C4-2B (cell line): ENCODE measurements at regions not wholly inside any gene's neighbourhood (a gene's known extent, or its start where the extent isn't known, plus 50 kb on each side); places are given as distances from the start of the nearest gene placed in this dataset.
A peak's percentile ranks its signal among the peaks of the same experiment; 100 is the strongest.

Source experiments
- H3K27ac ChIP-seq: fragments of 450-650 bp; 2 replicates; pipeline ENCODE4 v1.5.1; 2017
- ZFX ChIP-seq: fragments of 450-650 bp; IDR thresholded peaks from 2 replicates; pipeline ENCODE4 v1.6.1; 2017
- TF ChIP-seq, protein P1 (sequence below): fragments of 450-650 bp; conservative IDR thresholded peaks from 2 replicates; pipeline ENCODE4 v1.5.1; 2017; ENCODE audit warnings: mild to moderate bottlenecking

DNA sequence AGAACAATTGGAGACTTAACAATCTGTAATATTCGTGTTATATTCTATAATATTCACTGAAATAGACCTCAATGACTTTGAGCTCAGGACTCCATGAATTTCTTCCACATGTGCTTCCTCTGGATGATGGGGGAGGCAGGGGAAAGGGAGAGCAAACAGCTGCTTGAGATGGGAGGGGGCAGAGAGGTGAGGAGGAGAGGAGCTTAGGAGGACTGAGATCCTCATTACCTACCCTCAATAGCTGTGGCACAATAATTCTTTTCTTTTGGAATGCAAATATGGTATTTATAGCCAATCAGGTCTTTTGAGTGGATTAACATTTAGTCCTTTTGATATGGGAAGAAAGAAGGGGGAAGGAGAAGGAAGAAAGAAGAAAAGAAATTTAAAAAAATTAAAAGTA is 64.1 kb upstream of the ZNF217 start:
- H3K27ac ChIP-seq = no peak overlapping the region
- no peak for TF ChIP-seq ZFX

DNA sequence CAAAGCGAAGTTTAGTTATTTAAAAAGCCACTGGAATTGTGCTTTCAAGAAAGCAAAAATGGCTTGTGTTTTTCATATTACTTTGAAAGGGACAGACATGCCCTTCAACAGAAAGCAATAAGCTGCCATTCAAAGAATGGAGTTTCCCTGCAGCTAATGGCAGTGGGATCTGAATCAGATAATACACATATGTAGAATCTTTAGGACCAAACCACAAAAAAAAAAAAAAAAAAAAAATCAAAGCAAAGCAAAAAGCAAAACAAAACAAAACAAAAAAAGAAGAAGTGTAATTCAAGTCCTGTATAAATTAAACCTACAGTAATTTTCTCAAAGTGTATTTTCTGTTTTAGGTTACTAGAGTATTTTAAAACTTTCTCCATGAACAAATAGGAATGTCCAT is 63.6 kb upstream of the ZNF217 start:
- no peak for TF ChIP-seq ZFX
- TF ChIP-seq, protein P1, sequence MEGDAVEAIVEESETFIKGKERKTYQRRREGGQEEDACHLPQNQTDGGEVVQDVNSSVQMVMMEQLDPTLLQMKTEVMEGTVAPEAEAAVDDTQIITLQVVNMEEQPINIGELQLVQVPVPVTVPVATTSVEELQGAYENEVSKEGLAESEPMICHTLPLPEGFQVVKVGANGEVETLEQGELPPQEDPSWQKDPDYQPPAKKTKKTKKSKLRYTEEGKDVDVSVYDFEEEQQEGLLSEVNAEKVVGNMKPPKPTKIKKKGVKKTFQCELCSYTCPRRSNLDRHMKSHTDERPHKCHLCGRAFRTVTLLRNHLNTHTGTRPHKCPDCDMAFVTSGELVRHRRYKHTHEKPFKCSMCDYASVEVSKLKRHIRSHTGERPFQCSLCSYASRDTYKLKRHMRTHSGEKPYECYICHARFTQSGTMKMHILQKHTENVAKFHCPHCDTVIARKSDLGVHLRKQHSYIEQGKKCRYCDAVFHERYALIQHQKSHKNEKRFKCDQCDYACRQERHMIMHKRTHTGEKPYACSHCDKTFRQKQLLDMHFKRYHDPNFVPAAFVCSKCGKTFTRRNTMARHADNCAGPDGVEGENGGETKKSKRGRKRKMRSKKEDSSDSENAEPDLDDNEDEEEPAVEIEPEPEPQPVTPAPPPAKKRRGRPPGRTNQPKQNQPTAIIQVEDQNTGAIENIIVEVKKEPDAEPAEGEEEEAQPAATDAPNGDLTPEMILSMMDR = no peak
- H3K27ac ChIP-seq = no peak overlapping the region

DNA sequence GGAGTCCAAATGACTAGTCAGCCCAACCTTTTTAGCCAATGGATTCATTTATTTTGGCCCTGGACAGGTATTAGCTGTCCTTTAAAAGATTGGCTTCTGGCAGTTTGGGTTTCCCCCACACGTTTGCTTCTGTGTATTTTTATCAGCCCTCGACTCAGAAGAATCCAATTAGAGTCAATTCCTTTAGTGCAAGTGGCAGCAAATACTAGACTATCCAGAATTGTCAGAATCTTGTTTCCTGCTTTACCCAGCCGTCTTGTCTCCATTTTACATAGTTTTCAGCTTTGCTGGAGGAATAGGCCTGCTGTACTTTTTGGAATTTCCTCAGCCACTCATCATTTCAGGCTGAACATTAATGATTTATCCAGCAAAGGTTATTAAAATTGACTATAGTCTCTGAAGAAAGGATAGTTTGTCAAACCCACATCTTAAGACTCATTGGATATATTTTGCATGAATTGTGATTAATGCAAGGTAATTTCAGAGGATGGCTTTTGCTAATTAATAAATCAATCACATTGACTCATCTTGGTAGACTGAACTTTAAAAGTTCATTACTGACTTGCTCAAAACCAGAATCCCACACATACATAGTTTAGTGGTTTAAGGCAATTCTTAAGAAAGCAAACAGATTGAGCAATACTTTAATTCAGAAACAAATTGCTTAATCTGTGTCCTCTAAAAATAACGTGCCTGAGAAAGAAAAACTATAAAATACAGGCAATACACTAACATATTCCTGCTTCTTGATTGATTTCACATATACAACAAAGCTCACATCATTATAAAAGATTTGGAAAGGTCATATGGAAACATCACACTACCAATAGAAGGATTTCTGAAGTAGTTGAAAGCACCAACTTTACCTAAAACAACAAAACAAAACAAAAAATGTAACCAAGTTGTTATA is 62.9 kb upstream of the ZNF217 start:
- H3K27ac ChIP-seq = no peak overlapping the region
- TF ChIP-seq, protein P1 = no peak
- TF ChIP-seq ZFX = no peak

DNA sequence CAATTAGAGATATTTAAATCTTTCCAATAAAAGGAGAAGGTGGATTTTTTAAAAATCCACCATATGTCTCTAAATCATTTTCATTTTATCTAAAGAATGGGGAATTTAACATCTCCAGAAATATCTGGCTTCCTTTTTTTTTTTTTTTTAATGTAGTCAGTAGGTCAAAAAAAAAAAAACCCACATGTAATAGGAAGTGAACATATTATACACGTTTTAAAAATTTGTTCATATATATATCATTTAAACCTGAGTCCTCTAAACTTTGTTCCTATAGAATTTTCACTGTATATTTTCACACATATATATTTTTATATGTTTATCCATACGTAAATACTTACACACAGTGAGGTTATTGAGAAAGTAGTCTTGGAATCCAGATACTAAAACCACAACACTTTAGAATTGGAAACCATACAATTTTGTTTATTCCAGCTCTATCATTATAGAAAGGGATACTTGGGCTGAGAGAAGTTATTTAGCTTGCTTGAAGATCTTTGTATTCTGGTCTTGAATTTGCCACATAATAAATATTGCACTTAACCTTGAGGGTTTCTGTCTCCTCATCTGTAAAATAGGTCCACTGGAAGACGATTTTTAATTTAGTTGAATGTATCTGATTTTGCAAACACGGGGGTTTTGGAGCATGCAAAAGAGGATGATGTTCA is 62.1 kb upstream of the ZNF217 start:
- H3K27ac ChIP-seq = no peak overlapping the region
- TF ChIP-seq ZFX = no peak
- TF ChIP-seq, protein P1 = no peak

DNA sequence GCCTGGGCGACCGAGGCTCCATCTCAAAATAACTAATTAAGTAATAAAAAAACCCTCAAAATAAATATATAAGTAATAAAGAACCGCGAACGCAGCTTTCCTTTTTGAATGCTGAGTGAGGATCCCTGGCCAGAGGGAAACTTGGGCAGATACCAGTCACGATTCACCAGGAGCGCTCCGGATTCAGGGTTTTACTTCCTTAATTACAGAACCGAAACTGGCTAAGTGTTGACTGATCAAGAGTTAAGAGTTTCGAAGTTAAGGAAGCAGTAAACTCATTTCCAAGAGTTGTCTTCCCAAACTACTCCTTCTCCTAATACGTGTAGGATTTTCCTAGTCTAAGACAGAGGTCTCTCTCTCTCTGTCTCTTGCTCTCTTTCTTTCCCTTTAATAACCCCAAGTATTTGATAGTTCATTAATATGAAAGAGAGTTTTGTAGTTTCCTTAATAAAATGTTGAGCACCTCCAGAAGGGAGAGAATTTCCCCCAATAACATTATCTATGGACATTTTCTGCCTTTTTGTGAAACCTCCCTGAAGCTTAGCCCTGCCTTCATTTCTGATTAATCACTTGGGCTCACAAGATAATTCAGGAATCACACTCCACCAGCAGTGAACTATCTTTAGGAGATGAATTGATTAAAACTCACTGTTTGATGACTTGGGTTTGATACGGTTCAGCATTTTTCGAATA is 61.4 kb upstream of the ZNF217 start:
- TF ChIP-seq ZFX = no peak
- TF ChIP-seq, protein P1 = no peak
- H3K27ac ChIP-seq = peak overlapping the region; percentile 48

DNA sequence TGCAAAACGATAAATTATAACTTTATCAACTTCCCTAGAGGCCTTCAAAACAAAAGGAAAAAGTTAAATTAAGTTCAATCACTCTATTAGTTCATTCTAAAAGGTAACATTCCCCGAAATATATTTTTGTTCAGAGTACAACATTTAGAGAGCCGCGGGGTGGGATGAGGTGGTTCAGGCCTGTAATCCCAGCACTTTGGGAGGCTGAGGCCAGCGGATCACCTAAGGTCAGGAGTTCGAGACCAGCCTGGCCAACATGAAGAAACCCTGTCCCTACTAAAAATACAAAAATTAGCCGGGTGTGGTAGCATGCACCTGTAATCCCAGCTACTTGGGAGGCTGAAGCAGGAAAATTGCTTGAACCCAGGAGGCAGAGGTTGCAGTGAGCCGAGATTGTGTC is 60.9 kb upstream of the ZNF217 start:
- peak overlapping the region; percentile 48 for H3K27ac ChIP-seq

DNA sequence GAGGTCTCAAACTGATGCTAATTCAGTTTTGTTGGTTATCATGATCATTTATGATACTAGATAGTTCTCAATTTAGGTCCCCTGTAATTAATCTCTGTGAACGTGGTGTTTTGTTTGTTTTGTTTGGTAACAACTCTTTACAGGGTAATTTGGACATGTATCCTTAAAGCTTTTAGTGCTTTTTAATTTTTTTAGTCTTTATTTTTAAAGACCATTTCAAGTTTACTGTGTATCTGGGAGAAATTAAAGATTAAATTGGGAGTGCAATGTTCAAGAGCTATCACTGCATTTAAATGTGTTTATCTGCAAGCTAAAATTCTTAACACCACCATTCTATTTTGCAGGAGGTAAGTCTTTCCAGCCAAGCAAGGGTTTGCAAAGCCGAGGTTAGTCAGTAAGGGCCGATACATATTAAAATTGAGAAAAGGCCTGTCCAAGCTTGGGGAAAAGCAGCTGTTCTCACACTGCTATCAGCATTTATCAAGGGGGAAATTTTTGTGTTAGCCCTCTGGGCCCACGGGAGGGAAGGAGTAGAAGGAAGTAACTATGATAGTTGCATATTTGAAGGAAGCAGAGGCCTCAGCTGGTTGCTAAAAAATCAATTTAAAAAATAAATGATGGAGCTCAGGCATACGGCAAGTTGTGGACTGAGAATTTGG is 59.3 kb upstream of the ZNF217 start:
- TF ChIP-seq, protein P1 = no peak
- TF ChIP-seq ZFX = no peak
- no peak overlapping the region for H3K27ac ChIP-seq
